ENCODE measurements at regions not wholly inside any gene's neighbourhood (a gene's known extent, or its start where the extent isn't known, plus 50 kb on each side); places are given as distances from the start of the nearest gene placed in this dataset.
A peak's percentile ranks its signal among the peaks of the same experiment; 100 is the strongest.

DNA sequence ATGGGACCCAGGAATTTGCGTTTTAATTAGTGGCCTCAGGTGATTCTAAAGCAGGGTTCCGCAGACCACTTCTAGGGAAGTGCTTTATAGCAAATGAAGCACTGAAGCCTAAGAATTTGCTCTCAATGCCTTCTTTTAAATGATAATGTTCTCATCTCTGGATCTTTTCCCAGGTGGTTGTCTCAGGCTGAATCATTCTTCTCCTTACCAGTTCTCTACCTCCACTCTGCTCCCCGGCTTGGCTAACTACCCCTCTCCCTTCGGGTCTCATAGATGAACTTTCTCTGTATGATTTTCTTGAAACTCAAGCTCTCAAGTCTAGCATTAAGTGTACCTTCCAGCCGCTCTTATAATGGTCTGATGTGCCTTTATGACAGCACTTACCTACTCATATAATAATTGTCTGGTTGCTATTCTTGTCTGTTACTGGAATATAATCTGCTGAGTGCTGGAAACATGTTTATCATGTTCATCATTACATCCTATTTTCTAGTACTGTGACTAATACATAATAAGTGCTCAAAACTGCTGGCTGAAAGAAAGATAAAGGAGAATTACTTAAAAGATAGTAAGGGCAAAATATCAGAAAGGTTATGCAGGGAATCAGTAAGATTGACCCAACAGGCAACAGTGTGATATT lies 195.9 kb upstream of the SESN3 start:
- ChIA-PET POLR2A (ENCODE audit: low non-redundant PET) (no interaction called here), CTCF (no interaction called here)
- no peak for TF ChIP-seq CTCF (conservative IDR thresholded peaks at IDR 0.05; ENCODE audit: low read depth)
- DNase-seq (ENCODE audit: low spot score): no peak
- no peak overlapping the region for H3K27ac ChIP-seq

- TF ChIP-seq CTCF (conservative IDR thresholded peaks at IDR 0.05; ENCODE audit: low read depth): no peak
- peak; percentile 50 for DNase-seq (ENCODE audit: low spot score)
- POLR2A ChIA-PET (ENCODE audit: low non-redundant PET): no interaction called here
- CTCF ChIA-PET: interaction anchor here (0.9 kb wide), 1 partner anchor 13 kb away, joined by 3 read pairs; no protein-coding TSS in a partner anchor
- H3K27ac ChIP-seq: no peak overlapping the region
Observed at GRCh38 chr11:95419915-95420314, 188.9 kb upstream of the SESN3 start.

- DNase-seq (ENCODE audit: low spot score): no peak
- ChIA-PET POLR2A (ENCODE audit: low non-redundant PET) (no interaction called here), CTCF (no interaction called here)
- no peak for TF ChIP-seq CTCF (conservative IDR thresholded peaks at IDR 0.05; ENCODE audit: low read depth)
- H3K27ac ChIP-seq: no peak overlapping the region
Observed at GRCh38 chr11:95418916-95419315, 187.9 kb upstream of the SESN3 start.

DNA sequence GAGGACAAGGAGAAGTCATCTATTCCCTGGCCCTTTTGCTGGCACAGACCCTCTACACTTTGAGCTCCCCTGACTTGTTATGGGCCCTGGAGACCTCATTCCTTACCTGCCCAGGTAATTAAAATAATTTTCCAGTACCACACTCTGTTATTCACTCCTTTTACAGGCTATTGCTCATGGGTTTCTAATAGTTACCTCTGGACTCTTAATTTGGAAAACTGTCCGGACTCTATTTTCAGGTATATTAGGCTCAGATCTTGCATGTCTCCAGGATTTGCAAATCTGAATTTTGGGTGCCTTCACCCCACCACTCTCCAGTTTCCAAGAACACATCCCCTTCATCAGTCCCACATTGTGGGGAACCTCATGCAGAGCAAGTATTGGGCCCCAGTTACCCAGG lies 186.8 kb upstream of the SESN3 start:
- H3K27ac ChIP-seq: no peak overlapping the region
- no peak for DNase-seq (ENCODE audit: low spot score)
- POLR2A ChIA-PET (ENCODE audit: low non-redundant PET): no interaction called here
- no peak for TF ChIP-seq CTCF (conservative IDR thresholded peaks at IDR 0.05; ENCODE audit: low read depth)
- CTCF ChIA-PET: no interaction called here

GRCh38 chr11:95415837-95416304 lies 184.9 kb upstream of the SESN3 start:
- CTCF ChIA-PET: no interaction called here
- DNase-seq (ENCODE audit: low spot score): no peak
- H3K27ac ChIP-seq: no peak overlapping the region
- TF ChIP-seq CTCF (conservative IDR thresholded peaks at IDR 0.05; ENCODE audit: low read depth): no peak
- POLR2A ChIA-PET (ENCODE audit: low non-redundant PET): no interaction called here

- CTCF ChIA-PET: no interaction called here
- no peak overlapping the region for H3K27ac ChIP-seq
- DNase-seq (ENCODE audit: low spot score): no peak
- POLR2A ChIA-PET (ENCODE audit: low non-redundant PET): no interaction called here
- no peak for TF ChIP-seq CTCF (conservative IDR thresholded peaks at IDR 0.05; ENCODE audit: low read depth)
Observed at GRCh38 chr11:95414217-95414616, 183.2 kb upstream of the SESN3 start.

Measured in RWPE1 (cell line).